SK-N-SH (cell line): ENCODE measurements at regions not wholly inside any gene's neighbourhood (a gene's known extent, or its start where the extent isn't known, plus 50 kb on each side); places are given as distances from the start of the nearest gene placed in this dataset.

Source experiments
- CTCF ChIA-PET: fragments of 300-600, 350-600 bp; formaldehyde crosslinking; extraction: SDS; loops from one replicate; lab custom pipeline; 2021; lab: Yijun Ruan, JAX
- POLR2A ChIA-PET: fragments of 350-600 bp; sonication (Branson Sonifier 250); formaldehyde crosslinking; extraction: SDS; loops from one replicate; lab custom pipeline; 2020; ENCODE audit warnings: antibody characterized with exemption, inconsistent platforms; lab: Yijun Ruan, JAX
- DNase-seq: peaks from one replicate; pipeline ENCODE4 v3.0.0; 2012
- H2AFZ ChIP-seq: fragments of 200-600 bp; sonication (generic); 2 replicates; pipeline ENCODE4 v1.8.1; 2016; ENCODE audit warnings: antibody characterized with exemption, mild to moderate bottlenecking, low read depth
- H3F3A ChIP-seq: fragments of 200-600 bp; sonication (generic); replicated peaks from 2 replicates; pipeline ENCODE3; 2016; ENCODE audit warnings: antibody characterized with exemption, mild to moderate bottlenecking; ENCODE audit not compliant: insufficient read depth
- H3K27ac ChIP-seq, 2 experiments: fragments of 200-500 bp in 1 of 2; fragments of 200-600 bp in 1 of 2; sonication (Bioruptor generic) in 1 of 2; sonication (generic), shearing (Covaris generic) in 1 of 2; 2 replicates each; pipeline versions ENCODE4 v1.5.1 to v1.6.1; 2014 to 2016; ENCODE audit warnings: low read depth in 2 of 2, inconsistent platforms in 1 of 2, low read length in 1 of 2, mild to moderate bottlenecking in 1 of 2, mixed read lengths in 1 of 2
- H3K27me3 ChIP-seq: fragments of 200-600 bp; sonication (generic), shearing (Covaris generic); 2 replicates; pipeline ENCODE4 v1.6.1; 2016; ENCODE audit warnings: mixed run types; ENCODE audit not compliant: insufficient read depth
- H3K36me3 ChIP-seq, 2 experiments: fragments of 200-500 bp in 1 of 2; fragments of 200-600 bp in 1 of 2; sonication (Bioruptor generic) in 1 of 2; sonication (generic) in 1 of 2; replicated peaks in 1 of 2; 2 replicates each; pipeline versions ENCODE3 to v1.5.1; 2014 to 2016; ENCODE audit warnings: low read length in 1 of 2, mild to moderate bottlenecking in 1 of 2; ENCODE audit not compliant: insufficient read depth in 2 of 2, control insufficient read depth in 1 of 2
- H3K4me1 ChIP-seq, 2 experiments: fragments of 200-500 bp in 1 of 2; fragments of 200-600 bp in 1 of 2; sonication (Bioruptor generic) in 1 of 2; sonication (generic), shearing (Covaris generic) in 1 of 2; 2 replicates each; pipeline versions ENCODE4 v1.5.1 to v1.6.1; 2014 to 2016; ENCODE audit warnings: low read depth in 1 of 2, low read length in 1 of 2, mixed run types in 1 of 2; ENCODE audit not compliant: insufficient read depth in 2 of 2, control insufficient read depth in 1 of 2
- H3K4me2 ChIP-seq: fragments of 200-600 bp; sonication (generic), shearing (Covaris generic); 2 replicates; pipeline ENCODE4 v1.6.1; 2017; ENCODE audit warnings: mixed run types
- H3K4me3 ChIP-seq, 2 experiments: fragments of 200-500 bp in 1 of 2; fragments of 200-600 bp in 1 of 2; sonication (Bioruptor generic) in 1 of 2; sonication (generic), shearing (Covaris generic) in 1 of 2; 2 replicates each; pipeline versions ENCODE4 v1.5.1 to v1.8.1; 2014 to 2016; ENCODE audit warnings: low read depth in 2 of 2, inconsistent platforms in 1 of 2, low read length in 1 of 2, mild to moderate bottlenecking in 1 of 2, mixed read lengths in 1 of 2, moderate library complexity in 1 of 2
- H3K79me2 ChIP-seq: fragments of 200-600 bp; sonication (generic); 2 replicates; pipeline ENCODE4 v1.8.1; 2017; ENCODE audit warnings: mild to moderate bottlenecking; ENCODE audit not compliant: insufficient read depth
- H3K9ac ChIP-seq: fragments of 200-600 bp; sonication (generic); 2 replicates; pipeline ENCODE4 v1.6.1; 2017; ENCODE audit warnings: mixed run types
- H3K9me2 ChIP-seq: fragments of 200-600 bp; sonication (generic); 2 replicates; pipeline ENCODE4 v1.6.1; 2017; ENCODE audit warnings: mixed run types
- H3K9me3 ChIP-seq: fragments of 200-600 bp; sonication (generic); 2 replicates; pipeline ENCODE4 v1.6.1; 2017; ENCODE audit warnings: mixed run types, mild to moderate bottlenecking, moderate library complexity
- H4K20me1 ChIP-seq: fragments of 200-600 bp; sonication (generic); 2 replicates; pipeline ENCODE4 v1.6.1; 2017; ENCODE audit warnings: mild to moderate bottlenecking, mixed run types; ENCODE audit not compliant: insufficient read depth
- EP300 ChIP-seq, 2 experiments: IDR thresholded peaks; 2 replicates each; pipeline versions ENCODE4 v1.4.0 to v1.6.1; 2012; ENCODE audit warnings: borderline replicate concordance in 1 of 2, low read depth in 1 of 2, low read length in 1 of 2
- EZH2phosphoT487 ChIP-seq: fragments of 200-600 bp; sonication (generic); IDR thresholded peaks from 2 replicates; pipeline ENCODE4 v1.6.1; 2017; ENCODE audit warnings: low read depth, mixed run types, mild to moderate bottlenecking, antibody characterized with exemption, moderate library complexity, borderline replicate concordance
- FOSL2 ChIP-seq: IDR thresholded peaks from 2 replicates; pipeline ENCODE4 v1.4.0; 2012; ENCODE audit warnings: low read depth, mild to moderate bottlenecking, moderate library complexity, borderline replicate concordance
- GATA2 ChIP-seq: sonication (generic); formaldehyde crosslinking; IDR thresholded peaks from 2 replicates; pipeline ENCODE4 v1.5.0; 2020; ENCODE audit warnings: mild to moderate bottlenecking, missing genetic modification reagents
- MEF2A ChIP-seq: IDR thresholded peaks from 2 replicates; pipeline ENCODE4 v1.4.0; 2012; ENCODE audit warnings: low read depth, borderline replicate concordance
- NFIC ChIP-seq: IDR thresholded peaks from 2 replicates; pipeline ENCODE4 v1.4.0; 2012; ENCODE audit warnings: borderline replicate concordance
- POLR2AphosphoS5 ChIP-seq: IDR thresholded peaks from 2 replicates; pipeline ENCODE4 v1.6.1; 2012; ENCODE audit warnings: low read depth, low read length
- RCOR1 ChIP-seq: fragments of 150-350 bp; IDR thresholded peaks from 2 replicates; pipeline ENCODE4 v1.6.1; 2017; ENCODE audit warnings: antibody characterized with exemption, low read length
- SIN3A ChIP-seq: IDR thresholded peaks from 2 replicates; pipeline ENCODE4 v1.6.1; 2012; ENCODE audit warnings: low read depth, mild to moderate bottlenecking, low read length, moderate library complexity, borderline replicate concordance
- TAF1 ChIP-seq: IDR thresholded peaks from 2 replicates; pipeline ENCODE4 v1.6.1; 2012; ENCODE audit warnings: low read depth, mild to moderate bottlenecking, low read length, moderate library complexity, borderline replicate concordance
- TCF12 ChIP-seq: IDR thresholded peaks from 2 replicates; pipeline ENCODE4 v1.4.0; 2012
- YY1 ChIP-seq: IDR thresholded peaks from 2 replicates; pipeline ENCODE4 v1.4.0; 2012; ENCODE audit warnings: low read depth, mild to moderate bottlenecking
- ZBTB33 ChIP-seq: IDR thresholded peaks from 2 replicates; pipeline ENCODE4 v1.4.0; 2012; ENCODE audit warnings: low read depth, borderline replicate concordance
- WGBS: methylation state at CpG from one replicate; pipeline ENCODE4 v1.1.6; 2017; ENCODE audit warnings: low lambda C conversion rate; 5-methylcytosine and 5-hydroxymethylcytosine counted together
- TF ChIP-seq, protein P1 (sequence below): IDR thresholded peaks from 2 replicates; pipeline ENCODE4; 2012

DNA sequence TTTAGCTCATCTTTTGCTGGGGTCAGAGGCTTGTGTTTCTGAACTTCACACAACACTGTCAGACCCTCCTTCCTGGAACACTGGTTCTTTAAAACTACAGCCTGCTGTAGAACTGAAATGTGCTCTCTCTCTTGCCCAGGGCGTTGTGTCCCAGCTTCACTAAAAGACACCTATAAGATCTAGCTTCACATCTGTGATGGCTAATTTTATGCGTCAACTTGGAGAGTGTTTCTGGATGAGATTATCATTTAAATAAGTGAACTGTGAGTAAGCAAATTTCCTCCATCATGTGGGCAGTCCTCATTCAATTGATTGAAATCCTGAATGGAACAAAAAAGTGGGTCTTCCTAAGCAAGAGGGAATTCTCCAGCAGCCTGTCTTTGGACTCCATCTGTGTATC, 140.3 kb downstream of the OSR1 start:
- Histone ChIP-seq H3K9me2 (no peaks in the 10 kb centered on the region), H3K27me3 (no peaks in the 10 kb centered on the region), H3K79me2 (no peaks in the 10 kb centered on the region), H3K4me1 (peaks cover 0 to 5% of the 10 kb centered on the region in 2 experiments; a peak in 1 of 4 replicates), H2AFZ (no peak overlapping the region), H3K4me2 (no peak overlapping the region), H4K20me1 (no peaks in the 10 kb centered on the region), H3K36me3 (no peaks in the 10 kb centered on the region), H3K9ac (no peak overlapping the region), H3K4me3 (no peak overlapping the region), H3F3A (no peaks in the 10 kb centered on the region), H3K9me3 (no peaks in the 10 kb centered on the region), H3K27ac (no peak overlapping the region)
- ChIA-PET CTCF (interaction anchor here (0.8 kb wide), 2 partner anchors 8 to 187 kb away, joined by 3 read pairs; no protein-coding TSS in a partner anchor), POLR2A (no interaction called here)
- 76% methylated on average over 2 of the region's 2 CpGs for WGBS
- DNase-seq, result no peak
- no peak for TF ChIP-seq EP300 (IDR thresholded peaks at IDR 0.05; ENCODE audit: borderline replicate concordance in 1 of 2, low read depth in 1 of 2, low read length in 1 of 2)
- no peak for TF ChIP-seq ZBTB33
- TF ChIP-seq MEF2A, result no peak
- TF ChIP-seq, protein P1, sequence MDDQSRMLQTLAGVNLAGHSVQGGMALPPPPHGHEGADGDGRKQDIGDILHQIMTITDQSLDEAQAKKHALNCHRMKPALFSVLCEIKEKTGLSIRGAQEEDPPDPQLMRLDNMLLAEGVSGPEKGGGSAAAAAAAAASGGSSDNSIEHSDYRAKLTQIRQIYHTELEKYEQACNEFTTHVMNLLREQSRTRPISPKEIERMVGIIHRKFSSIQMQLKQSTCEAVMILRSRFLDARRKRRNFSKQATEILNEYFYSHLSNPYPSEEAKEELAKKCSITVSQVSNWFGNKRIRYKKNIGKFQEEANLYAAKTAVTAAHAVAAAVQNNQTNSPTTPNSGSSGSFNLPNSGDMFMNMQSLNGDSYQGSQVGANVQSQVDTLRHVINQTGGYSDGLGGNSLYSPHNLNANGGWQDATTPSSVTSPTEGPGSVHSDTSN, result no peak
- no peak for TF ChIP-seq EZH2phosphoT487
- no peak for TF ChIP-seq RCOR1
- no peak for TF ChIP-seq YY1
- no peak for TF ChIP-seq SIN3A
- TF ChIP-seq FOSL2, result no peak
- no peak for TF ChIP-seq TAF1

- H3F3A ChIP-seq, result no peaks in the 10 kb centered on the region
- no peaks in the 10 kb centered on the region for H3K79me2 ChIP-seq
- 94% methylated on average over 2 of the region's 2 CpGs for WGBS
- H2AFZ ChIP-seq, result no peak overlapping the region
- H3K27me3 ChIP-seq, result no peaks in the 10 kb centered on the region
- no peaks in the 10 kb centered on the region for H3K9me2 ChIP-seq
- ChIA-PET CTCF (interaction anchor here (0.8 kb wide), 1 partner anchor 10 kb away, joined by 3 read pairs; no protein-coding TSS in a partner anchor), POLR2A (no interaction called here)
- H3K9me3 ChIP-seq, result no peaks in the 10 kb centered on the region
- no peak overlapping the region for H3K4me2 ChIP-seq
- peaks cover 0 to 5% of the 10 kb centered on the region in 2 experiments; a peak in 1 of 4 replicates for H3K4me1 ChIP-seq
- no peaks in the 10 kb centered on the region for H3K36me3 ChIP-seq
- no peak overlapping the region for H3K27ac ChIP-seq
- no peak for DNase-seq
- no peak for TF ChIP-seq NFIC
- TF ChIP-seq GATA2 (CRISPR knock-in tag), result no peak
- no peak for TF ChIP-seq POLR2AphosphoS5
- TF ChIP-seq SIN3A, result no peak
- no peak for TF ChIP-seq TCF12
- H4K20me1 ChIP-seq, result no peaks in the 10 kb centered on the region
- no peak overlapping the region for H3K9ac ChIP-seq
- no peak overlapping the region for H3K4me3 ChIP-seq
These were observed 141.5 kb downstream of the OSR1 start for GRCh38 chr2:19216676-19217602.
